Stromal cell of bone marrow (primary cell): ENCODE measurements at regions not wholly inside any gene's neighbourhood (a gene's known extent, or its start where the extent isn't known, plus 50 kb on each side); places are given as distances from the start of the nearest gene placed in this dataset.

Experiments used
- DNase-seq: peaks from one replicate; pipeline ENCODE4 v3.0.0-alpha.2; 2012; ENCODE audit warnings: low read depth

DNA sequence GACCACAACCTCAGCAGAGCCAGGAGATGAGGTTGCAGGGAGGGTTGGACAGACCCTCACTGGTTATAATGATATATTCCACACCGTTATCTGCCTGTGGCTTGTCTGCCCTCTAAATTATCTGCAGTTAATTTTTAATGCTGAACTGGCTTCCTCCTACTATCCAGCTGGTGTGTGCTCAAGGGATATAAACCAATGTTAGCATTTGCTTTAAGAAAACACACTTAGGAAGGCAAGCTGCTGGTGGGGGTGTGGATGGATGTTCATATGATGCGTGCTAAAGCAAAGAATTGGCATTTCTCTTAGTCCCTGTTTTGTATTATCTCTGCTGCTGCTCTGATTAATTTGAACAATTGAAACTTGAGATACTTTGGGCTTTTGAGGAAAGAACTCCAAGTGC, 132.2 kb upstream of the NPVF start:
- DNase-seq = no peak

DNA sequence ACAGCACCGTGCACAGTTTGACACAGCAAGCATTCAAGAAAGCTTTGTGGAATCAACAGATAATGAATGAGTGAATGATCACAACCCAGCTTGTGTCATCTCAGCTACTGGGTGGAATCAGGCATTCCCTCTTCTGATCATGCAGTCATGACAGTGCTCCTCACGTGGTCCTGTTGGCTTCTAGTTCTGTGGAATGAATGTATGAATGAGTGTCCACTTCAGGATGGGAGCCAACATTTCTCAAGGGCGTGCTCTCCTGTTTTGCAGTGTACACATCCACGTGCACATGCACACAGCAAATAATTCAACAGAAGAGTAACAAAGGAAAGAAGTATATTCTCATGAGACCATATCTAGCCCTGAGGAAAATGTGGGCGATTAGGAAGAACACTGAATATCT, 133.1 kb upstream of the NPVF start:
- DNase-seq = no peak

DNA sequence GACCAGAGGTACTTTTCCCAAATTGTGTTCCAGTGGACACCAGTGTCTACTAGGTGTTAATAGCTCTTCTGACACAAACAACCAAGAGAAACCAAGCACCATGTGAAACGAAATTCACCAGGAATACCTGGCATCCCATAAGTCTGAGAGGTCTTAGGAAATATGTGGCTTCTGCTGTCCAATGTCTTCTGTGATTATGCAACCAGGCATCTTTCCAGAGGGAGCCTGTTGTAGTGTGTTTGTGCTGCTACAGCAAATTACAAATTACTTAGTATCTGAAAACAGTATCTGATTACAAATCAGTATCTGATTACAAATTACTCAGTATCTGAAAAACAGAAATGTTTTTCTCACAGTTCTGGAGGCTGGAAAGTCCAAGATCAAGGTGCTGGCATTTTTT, 133.6 kb upstream of the NPVF start:
- DNase-seq = no peak

DNA sequence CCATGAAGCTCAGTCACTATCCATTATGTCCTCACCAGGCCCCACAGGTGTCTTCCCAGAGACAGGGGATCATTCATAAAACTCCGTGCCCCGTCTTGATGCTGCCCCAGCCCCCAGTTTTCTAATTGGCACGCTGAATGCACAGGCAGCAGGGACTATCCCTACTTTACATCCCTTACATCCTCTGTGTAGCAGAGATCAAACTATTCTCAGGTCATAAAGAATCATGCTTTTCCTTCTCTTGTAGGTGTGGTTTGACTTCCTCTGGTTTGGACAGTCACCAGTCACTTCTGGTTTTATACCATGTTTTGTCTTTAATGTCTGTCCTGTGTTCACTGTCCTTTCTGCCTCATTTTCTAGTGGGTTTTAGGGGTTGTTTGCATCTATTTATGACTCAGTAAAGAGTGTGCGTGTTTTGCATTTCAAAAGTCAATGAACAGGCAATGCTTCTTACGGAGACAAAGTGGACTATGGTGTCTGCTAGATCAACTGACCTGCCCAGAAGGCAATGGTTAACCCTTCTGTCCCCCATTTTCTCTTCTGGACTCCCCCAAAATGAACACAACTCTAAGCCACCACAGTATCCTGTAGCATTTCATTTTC, 140.4 kb upstream of the NPVF start:
- DNase-seq = no peak

DNA sequence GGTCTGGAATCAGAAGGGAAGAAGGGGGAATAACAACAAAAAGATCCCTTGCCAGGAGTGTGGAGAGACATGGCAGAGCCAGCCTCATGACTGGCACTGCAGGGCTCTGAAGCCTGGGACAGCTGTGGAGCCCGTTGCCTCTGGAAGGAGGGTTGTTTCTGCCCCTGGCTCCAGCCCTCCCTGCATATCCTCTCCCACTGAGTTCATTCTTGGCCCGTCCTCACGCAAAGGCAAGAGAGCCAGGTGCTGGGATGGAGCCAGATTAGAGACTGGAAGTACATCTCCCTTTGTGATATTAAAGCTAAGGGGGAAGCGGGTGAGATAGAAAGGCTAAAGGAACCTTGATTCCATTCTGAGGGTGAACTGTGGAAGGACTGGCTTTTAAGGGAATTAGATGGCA, 141.5 kb upstream of the NPVF start:
- no peak for DNase-seq

DNA sequence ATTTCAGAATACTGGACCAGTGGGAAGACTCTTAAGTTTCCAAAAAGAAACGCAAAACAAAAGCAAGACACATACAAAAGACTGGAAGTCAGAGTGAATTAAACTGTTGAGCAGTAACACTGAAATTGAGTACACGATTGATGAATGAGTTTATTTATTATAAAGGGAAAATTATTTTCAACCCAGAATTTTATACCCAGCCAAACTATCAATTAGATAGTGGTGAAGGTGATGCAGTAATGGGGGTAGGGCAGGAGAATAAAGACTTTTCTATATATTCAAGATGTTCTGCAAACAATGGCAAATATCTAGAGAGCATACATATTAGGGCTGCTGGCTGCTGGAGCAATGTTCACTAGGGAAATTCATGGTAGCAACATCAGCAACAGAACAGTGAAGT, 143.7 kb upstream of the NPVF start:
- DNase-seq = no peak

DNA sequence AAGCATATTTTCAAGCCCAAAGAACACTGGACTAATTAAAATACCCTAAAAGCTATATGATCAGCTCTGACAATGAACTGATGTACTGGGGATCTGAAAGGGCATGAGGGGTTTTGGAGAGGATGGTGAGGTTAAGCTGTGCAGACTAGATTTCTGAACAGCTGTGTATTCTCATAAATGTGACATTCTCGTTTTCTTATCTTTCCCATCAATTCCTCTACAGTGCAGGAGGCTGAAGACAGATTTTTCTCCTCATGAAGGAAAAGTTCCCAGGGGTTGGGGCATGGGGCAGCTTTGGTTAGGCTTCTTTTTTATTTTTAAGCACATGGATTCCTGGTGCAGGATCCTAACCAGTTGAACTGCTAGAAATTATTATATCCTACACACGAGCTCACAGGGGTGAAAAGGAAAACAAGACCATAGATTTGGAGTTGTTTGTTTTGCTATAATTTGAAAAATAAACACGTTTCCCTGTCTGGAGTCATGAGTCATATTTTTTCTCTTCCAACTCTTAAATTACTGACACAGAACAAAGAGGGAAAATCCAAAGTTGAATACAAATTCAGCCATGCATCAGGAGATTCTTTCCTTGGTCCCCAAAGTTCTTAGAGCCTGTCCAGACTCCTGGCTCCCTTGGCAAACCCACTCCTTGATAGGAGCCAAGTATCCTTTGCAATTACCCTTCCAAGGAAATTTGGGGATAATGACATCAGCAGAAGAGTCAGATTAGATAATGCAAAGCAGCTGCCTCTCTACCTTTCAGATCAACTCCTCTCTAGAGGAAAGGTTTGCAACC, 147.7 kb upstream of the NPVF start:
- no peak for DNase-seq

DNA sequence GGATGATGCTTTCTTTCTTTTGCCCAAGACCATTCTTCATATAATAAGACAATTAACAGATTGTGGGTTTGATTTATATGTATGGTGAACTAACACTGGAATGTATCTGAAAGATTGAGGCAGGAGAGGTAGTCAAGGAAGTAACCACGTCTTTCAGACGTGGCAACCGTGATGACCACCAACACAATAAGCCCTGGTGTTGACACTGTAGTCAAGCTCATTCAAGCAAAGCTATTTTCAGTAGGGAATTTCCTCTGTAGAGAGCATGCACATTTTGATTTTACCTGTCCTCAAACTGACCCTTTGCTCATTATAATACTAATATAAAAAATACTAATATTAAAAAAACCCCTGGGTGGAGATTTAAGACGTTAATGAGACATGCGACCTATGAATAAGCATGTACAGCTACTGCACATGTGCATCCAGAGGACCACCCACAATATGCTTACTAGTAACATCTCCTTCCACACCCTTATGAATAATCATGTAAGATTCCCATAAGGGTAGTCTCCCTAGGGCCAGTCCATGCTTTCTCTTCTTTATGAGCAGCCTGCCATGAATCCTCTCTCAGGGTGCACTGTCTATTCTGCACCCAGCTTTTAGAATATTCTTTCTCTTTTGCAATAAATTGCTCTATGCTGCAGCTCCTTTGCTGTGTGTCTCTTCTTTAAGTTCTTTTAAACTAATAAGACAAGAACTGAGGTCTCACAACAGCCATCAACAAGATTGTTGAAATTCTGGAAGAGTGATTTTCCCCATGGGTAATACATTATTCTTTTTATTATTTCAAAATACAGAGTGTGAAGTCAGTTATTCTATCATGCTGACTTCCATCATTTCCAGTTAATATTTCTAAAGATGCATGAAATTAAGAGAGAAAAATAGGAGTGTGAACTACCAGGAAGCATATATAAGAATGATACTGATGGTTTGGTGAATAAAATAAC, 151.3 kb upstream of the NPVF start:
- no peak for DNase-seq

DNA sequence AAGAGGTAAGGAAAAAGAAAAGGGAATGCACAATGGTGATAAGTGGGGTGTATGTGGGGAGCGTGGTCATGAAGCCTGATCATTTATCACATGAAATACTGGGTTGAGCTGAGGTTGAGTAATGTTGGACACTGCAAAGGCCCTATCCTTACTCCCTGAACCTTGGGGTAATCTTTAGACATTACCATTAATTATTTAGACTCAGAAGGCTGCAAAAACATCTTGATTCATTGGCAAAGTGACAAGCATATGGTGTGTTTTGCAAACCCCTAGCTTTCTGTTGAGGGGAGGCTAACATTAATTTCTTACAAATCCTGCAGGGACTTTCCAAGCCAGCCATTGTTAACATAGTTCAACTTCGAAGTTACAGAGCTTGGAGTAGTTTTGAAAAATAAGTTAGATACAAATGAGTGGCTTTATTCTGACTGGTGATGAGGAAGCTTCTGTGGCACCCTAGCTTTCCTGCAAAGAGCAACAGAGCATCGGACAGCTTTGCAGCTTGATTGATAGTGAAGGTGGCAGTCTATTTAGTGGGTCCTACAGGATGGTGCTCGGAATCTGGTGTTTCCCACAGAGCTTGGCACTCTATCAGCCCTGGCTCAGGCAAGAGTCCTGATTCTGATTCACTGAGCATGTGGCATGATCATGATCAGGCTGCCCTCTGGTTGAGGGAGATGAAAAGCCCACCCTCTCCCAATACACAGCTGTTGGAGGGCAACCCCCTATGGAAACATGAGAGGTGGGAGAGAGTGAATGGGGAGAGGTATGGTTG, 153.7 kb upstream of the NPVF start:
- no peak for DNase-seq

DNA sequence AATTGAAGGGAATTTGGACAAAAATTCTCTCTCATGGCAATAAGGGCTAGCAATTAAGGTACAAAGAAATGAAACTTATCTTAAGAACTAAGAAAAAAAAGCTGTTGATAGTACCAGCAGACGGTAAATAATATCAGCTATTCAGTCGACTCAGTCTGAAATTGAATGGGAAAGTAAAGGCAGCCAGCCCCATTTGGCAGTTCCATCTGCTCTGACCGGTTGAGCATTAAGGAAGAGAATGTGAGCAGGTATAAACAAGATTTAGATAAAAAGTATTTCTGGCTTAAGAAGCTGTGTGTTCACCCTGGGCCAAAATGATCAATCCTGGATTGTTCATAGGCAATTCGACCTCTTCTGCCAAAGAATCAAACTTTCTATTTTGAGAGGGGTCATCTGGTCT, 154.6 kb upstream of the NPVF start:
- DNase-seq = no peak

DNA sequence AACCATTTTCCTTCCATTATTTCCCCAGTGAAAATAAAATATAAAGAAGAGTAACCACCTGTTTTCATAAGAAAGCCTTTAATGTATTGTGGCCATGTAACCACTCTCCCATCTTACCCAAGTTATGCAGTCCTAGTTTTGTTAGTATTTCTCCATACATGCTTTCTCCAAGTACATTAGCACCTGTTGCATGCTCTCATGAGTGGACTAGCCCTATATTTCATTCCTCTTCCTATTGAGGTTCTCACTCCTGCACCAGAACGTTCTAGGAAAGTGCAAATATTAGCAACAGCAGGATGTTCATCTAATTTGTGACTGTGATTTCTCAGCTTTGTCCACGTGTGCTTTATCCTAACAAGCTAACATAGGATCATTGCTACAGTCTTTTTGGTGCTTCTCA, 155.1 kb upstream of the NPVF start:
- no peak for DNase-seq

DNA sequence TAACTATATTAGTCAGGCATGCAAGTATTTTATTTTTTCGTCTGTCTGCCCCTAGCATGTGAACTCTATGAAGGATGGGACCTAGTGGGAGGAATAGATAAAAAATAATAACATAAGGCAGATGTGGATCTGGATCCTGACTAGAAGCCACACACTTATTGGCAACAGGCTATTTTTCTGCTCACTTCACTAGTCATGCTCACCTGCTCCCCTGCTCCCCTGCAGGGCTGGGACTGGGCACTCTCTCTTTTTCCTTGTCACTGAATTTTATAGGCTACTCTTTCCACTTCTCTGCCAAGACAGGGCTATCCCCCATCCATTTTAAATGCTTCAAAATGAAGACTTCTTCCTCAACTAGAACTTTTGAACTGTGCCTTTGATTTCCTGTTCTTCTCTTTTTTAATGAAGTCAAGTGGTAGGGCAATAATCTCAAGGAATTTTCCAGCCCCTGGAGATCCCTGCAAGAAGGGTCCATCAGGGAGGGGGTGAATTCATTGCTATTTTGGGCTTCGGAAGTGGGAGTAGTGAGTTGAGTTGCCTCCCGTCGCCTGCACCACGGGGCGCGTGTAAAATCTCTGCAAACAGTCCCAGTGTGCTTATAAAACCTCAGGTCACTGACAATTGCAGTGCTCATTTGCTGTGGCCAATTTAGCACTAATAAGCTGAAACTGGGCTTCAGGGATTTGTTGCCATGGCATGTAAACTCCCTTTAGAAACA, 156.7 kb upstream of the NPVF start:
- DNase-seq = no peak

DNA sequence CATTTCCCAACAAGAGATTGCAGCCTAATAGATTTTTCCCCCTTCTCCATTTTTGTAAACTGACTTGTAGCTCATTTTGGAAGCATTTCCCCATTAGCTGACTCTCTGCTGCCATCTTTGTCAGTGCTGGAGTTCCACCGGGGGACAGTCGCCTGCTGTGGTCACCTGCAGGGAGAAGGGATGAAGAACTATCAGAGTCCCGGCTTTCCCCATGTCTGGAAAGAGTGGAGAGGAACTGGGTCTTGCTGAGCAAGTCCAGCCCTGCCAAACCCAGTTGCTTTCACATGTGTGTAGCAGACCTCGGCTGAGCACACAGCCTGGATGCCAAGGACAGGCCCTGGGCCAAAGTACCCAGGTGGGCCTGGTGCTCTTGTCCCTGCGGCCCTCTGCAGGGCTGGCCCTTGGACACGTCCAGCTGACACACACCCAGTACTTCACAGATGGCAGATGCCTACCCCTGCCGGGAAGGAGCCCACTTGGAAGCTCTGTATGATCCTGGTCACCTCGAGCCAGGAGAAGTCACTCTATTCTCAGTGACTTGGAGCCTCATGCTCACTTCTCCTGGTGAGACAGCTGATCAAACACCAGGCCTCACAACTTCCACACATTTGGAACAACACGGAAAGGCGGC, 157.3 kb upstream of the NPVF start:
- no peak for DNase-seq

DNA sequence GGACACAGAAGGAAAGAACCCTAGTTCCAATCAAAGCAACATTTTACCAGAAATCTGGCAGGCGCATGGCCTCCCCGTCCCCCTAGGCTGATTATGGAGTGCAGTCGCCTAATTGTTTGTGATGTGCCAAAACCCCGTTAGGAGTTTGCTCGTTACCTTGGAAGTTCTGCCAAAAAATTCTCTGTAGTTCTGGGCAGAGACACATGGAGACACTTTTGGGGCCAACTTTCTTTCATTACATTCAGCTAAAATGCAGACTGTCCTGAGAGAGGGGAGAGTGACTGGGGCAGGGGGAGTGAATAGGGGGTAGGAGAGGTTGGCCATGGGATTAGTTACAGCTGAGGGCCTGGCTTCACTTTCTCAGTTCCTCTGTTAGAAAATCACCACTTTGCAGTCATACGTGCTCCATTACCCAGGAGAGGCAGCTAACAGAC, 158.0 kb upstream of the NPVF start:
- no peak for DNase-seq

DNA sequence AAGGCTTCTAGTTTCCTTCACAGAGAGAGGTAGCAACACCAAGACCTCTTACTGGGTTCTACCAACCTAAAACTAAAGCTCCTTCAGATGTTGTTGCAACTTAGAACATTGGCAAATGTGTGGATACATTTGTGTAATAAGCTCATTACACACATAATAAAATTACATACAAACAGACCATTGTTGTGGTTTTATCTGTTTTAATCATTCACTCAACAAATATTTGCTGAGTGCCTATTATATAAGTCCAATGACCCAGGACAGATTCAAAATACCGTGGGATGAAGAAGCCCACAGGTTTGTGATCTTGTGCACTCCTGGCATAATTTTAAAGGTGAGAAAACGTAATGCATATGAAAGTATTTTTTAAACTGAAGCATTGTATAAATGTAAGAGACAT, 160.4 kb upstream of the NPVF start:
- no peak for DNase-seq

DNA sequence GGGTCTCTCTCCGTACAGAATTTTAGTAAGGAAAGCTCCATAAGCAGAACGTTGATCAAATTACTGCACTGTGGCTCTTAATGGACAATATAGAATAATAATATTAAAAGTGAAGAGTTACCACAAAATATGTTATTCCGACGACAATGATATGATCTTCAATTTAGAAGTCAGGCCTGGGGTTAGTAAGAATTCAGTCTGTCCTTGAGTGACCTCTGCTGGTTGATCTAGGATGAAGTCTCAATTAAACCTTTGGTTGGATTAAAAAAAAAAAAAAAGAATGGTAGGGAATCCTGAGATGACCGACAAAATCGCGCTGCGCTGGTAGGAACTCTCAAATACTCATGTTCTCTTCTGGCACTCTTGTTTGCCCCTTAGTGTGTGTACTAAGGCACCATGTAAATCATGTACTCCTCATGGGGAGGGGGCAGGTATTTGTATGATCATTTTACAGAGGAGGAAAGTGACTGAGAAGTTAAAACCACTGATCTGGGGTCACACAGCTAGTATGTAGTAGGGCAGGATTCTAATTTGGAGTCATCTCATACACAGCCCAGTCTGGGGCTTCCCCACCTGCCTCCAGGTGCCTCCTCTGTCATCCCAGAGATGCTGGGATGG, 161.3 kb upstream of the NPVF start:
- DNase-seq = peak; percentile 48

DNA sequence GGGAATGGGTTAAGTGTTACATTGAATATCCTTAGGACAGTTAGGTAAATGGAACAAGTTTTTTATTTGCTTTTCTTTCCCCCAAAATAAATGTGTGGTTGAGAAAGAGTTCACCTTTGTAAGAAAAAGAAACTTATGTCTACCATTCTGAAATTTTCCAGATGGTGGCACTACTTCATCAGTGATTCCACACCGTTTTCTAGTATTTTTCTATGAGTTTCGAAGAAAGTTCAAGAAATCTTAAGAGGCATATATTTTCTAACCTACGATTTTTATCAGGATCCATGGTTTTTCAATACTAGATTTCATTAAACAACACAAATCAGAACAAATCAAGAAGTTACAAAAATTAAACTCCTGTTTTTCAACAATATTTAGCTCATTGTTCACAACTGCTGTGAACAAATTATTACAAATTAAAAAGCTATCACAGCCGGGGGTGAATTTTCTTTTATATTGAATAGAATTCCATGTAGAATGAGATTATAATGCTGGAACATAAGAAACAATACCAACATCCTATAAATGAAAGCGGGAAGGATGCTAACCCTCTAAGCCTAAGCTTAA, 163.1 kb upstream of the NPVF start:
- peak; percentile 29 for DNase-seq

DNA sequence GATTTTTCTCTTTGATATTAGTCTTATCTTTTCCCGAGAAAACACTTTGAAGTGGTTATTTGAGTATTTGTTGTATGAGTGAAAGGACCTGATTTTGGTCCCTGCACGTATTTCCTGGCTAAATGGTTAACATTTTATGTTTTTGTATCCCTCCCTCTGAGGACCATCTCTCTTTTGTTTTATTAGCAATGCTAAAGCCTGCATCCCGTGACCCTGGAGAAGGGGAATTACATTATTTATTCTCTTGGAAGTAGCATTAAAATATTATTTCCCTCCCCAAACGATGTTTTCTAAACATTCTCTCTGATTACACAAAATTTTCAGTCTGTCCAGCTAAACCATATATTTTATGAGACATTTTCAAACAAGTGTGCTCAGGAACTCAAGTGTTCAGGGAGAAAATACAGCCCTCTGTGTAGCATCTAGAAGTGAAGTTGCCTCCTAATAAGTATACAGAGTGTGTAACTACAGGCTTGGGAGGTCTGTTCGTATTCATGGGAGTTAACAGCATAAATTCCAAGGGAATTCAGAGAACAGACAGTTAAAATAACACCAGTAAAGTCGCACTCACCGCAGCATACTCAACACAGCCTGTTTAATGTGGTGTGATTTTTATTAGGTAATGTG, 163.8 kb upstream of the NPVF start:
- DNase-seq = no peak

DNA sequence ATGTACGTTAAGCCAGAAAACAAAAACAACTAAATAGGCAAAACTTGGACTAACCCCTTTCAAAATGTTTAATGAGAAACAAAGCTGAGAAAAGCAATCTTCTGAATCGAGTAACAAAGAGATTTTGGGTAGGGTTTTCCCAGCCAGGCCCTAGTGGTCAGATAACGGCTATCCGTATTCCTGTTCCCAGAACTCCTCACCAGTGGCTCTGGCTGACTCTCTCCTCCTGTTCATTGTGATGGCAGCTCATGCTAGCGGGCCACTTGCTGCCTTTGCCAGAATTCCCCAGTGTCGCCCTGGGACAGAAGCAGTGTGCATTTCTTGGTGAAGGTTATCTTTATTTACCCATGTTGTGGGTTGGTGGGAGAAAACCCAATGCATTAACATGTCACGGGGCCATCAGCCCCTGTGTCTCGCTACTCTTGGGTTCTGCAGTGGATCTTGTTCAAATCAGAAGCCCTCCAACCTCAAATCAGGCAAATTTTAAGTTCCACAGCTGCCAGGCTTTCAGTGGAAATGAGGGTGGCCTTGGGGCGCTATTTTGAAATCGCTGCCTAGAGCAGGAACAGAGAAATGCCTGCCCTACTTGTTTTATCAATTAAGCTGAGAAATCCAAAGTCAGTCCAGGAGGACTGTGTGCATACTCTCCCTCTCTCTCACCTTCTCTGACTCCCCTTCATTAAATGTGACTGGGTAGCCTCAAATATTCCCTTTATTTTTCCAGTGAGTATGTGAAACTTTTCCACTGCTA, 164.5 kb upstream of the NPVF start:
- no peak for DNase-seq
